Activated CD4-positive, alpha-beta T cell treated with anti-CD3 and anti-CD28 coated beads, Interleukin-2, amount 10 ng/mL, durations not matched to agents 24 days and 14 days (primary cell): ENCODE measurements at regions not wholly inside any gene's neighbourhood (a gene's known extent, or its start where the extent isn't known, plus 50 kb on each side); places are given as distances from the start of the nearest gene placed in this dataset.
"Not testable (repeated sequence)": the region's sequence is repeated elsewhere in the genome, so short reads cannot be mapped to it uniquely, and the experiment has no call there.

Experiments used
- DNase-seq: peaks from one replicate; pipeline ENCODE4 v3.0.0; 2022
- H3K27ac Mint-ChIP-seq: one replicate; pipeline ENCODE4 v1.8.0; 2022; ENCODE audit warnings: mild to moderate bottlenecking, mixed read lengths
- H3K27me3 Mint-ChIP-seq: one replicate; pipeline ENCODE4 v1.8.0; 2022; ENCODE audit warnings: mixed read lengths
- H3K36me3 Mint-ChIP-seq: one replicate; pipeline ENCODE4 v1.8.0; 2022; ENCODE audit warnings: low read depth, mild to moderate bottlenecking, mixed read lengths
- H3K4me1 Mint-ChIP-seq: one replicate; pipeline ENCODE4 v1.8.0; 2021; ENCODE audit warnings: mixed read lengths
- H3K4me3 Mint-ChIP-seq: one replicate; pipeline ENCODE4 v1.8.0; 2022; ENCODE audit warnings: mild to moderate bottlenecking, moderate library complexity, mixed read lengths
- H3K9me3 Mint-ChIP-seq: one replicate; pipeline ENCODE4 v1.8.0; 2021; ENCODE audit warnings: mixed read lengths
- intact Hi-C: fragments of 100-400 bp; cut with micrococcal nuclease; formaldehyde crosslinking; loops from one replicate; pipeline ENCODE4 v1.15.1; 2023

DNA sequence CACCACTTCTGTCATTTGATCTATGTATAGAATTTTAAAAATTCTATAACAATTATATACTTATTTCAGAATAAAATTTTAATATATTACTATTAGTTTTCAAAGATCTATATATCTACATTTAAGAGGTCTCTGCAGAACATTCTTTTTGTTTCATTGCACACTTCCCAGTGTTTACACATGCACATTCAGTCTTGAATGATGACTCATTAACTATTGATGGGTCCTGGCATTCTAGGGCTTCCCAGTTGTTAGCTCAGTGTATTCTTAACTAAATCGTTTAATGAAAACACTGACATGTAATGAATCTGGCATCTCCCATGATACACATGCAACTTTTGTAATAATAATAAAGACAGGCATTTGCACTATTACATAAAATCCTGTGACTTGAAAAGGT lies 324.6 kb downstream of the KLF12 start:
- H3K4me3 Mint-ChIP-seq, result no peak overlapping the region
- H3K9me3 Mint-ChIP-seq, result no peaks in the 10 kb centered on the region
- H3K27ac Mint-ChIP-seq, result no peak overlapping the region
- no peak for DNase-seq
- peaks cover 15% of the 10 kb centered on the region for H3K36me3 Mint-ChIP-seq
- H3K4me1 Mint-ChIP-seq, result no peaks in the 10 kb centered on the region
- H3K27me3 Mint-ChIP-seq, result no peaks in the 10 kb centered on the region
- intact Hi-C loops, result no loop called here

DNA sequence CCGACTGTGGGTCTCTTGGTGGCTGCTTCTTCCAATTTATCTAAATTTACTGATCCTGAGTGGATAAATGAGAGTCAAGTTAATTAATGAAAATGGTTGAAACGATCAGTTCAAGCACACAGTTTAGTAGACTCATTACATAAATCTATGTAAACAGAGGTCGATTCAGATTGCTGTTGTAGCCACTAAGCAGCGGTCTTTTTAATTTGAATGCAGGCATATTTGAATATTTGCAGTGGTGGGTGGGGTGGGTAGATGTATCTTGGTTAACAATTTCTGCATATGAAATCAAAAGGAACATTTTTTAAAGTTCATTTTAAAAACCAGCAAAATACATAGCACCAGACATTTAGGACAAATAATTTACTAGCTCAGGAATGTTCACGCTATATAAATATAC lies 325.9 kb downstream of the KLF12 start:
- Mint-ChIP-seq H3K27me3 (no peaks in the 10 kb centered on the region), H3K27ac (no peak overlapping the region), H3K4me1 (no peaks in the 10 kb centered on the region), H3K9me3 (no peaks in the 10 kb centered on the region), H3K36me3 (peaks cover 10% of the 10 kb centered on the region), H3K4me3 (no peak overlapping the region)
- intact Hi-C loops, result no loop called here
- no peak for DNase-seq

- H3K9me3 Mint-ChIP-seq, intact Hi-C loops, H3K4me1 Mint-ChIP-seq, H3K4me3 Mint-ChIP-seq, H3K36me3 Mint-ChIP-seq, H3K27me3 Mint-ChIP-seq, DNase-seq, H3K27ac Mint-ChIP-seq: not testable (repeated sequence)
Observed at GRCh38 chr13:73805326-73805958, 328.8 kb downstream of the KLF12 start.

DNA sequence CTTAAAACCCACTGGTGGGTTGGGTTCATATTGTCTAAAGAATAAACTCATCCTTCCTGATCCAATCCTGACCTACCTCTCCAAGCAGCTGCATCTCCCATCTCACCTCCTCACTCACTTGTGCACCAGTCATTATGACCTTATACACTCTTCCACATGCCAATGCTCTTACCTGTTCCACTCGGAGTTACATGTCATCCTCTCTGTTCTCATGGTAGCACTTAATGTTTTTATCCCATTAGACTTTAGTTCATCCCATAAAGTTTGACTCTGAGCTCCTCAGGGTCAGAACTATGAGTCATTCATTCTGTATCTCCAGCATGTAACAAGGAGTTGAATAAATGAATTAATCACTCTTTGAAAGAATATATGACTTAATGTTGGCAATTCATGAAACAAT lies 330.2 kb downstream of the KLF12 start:
- H3K27me3 Mint-ChIP-seq, result no peaks in the 10 kb centered on the region

DNA sequence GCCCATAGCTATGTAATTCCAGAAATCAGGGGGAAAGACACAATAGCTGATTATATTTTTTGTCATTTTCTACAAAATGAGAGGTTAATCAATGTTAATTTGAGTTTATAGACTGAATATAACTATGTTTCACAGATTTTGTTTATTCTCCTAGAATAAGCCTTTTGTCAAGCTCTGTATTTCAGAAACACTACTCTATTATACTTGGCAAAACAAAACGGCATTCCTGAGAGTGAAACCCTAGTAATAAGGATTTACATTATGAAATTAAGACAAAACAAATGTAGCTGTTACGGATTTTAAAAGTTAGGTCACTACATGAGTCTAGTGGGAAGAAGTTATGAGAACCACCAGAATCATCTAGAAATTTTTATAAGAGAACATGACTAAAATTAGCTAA lies 334.2 kb downstream of the KLF12 start:
- H3K27ac Mint-ChIP-seq, result no peak overlapping the region
- H3K27me3 Mint-ChIP-seq, result no peaks in the 10 kb centered on the region
- intact Hi-C loops, result no loop called here
- H3K9me3 Mint-ChIP-seq, result peaks cover 8% of the 10 kb centered on the region
- H3K4me3 Mint-ChIP-seq, result no peak overlapping the region
- peaks cover 1% of the 10 kb centered on the region for H3K4me1 Mint-ChIP-seq
- no peak for DNase-seq
- H3K36me3 Mint-ChIP-seq, result peaks cover 14% of the 10 kb centered on the region

More for the DNA sequence above, 330.2 kb downstream of the KLF12 start:
- Mint-ChIP-seq H3K9me3 (peaks cover 1% of the 10 kb centered on the region), H3K4me1 (peaks cover under 1% of the 10 kb centered on the region), H3K27ac (no peak overlapping the region), H3K36me3 (peaks cover 5% of the 10 kb centered on the region), H3K4me3 (no peak overlapping the region)
- intact Hi-C loops, result no loop called here
- DNase-seq, result no peak

- Mint-ChIP-seq H3K4me1 (peaks cover 1% of the 10 kb centered on the region), H3K36me3 (peaks cover 13% of the 10 kb centered on the region), H3K4me3 (no peak overlapping the region), H3K9me3 (peaks cover 8% of the 10 kb centered on the region), H3K27me3 (no peaks in the 10 kb centered on the region), H3K27ac (no peak overlapping the region)
- intact Hi-C loops, result no loop called here
- no peak for DNase-seq
Observed at GRCh38 chr13:73794755-73795154, 339.4 kb downstream of the KLF12 start.

GRCh38 chr13:73793361-73793760 lies 340.8 kb downstream of the KLF12 start:
- Mint-ChIP-seq H3K27me3 (no peaks in the 10 kb centered on the region), H3K27ac (no peak overlapping the region), H3K4me3 (no peak overlapping the region), H3K36me3 (peaks cover 8% of the 10 kb centered on the region), H3K4me1 (no peaks in the 10 kb centered on the region), H3K9me3 (peaks cover under 1% of the 10 kb centered on the region)
- intact Hi-C loops, result no loop called here
- no peak for DNase-seq

DNA sequence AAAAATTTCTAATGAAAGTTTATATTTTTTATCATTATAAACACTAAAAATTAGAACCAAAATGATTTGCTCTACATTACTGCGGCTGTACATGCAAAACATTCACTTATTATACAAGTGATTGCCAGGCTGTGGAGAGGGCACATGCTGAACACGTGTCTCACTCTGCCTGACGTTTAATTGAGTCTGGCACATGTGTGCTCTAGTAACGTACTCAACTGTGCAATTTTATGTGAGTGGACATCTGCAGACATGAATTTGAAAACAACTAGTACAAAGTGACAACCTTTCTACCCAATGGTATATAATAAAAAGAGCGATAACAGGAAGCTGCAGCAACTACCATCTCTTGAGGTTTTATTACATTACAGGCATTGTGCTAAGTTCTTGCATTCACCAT lies 341.4 kb downstream of the KLF12 start:
- Mint-ChIP-seq H3K9me3 (no peaks in the 10 kb centered on the region), H3K36me3 (peaks cover 6% of the 10 kb centered on the region), H3K4me3 (no peak overlapping the region), H3K27me3 (no peaks in the 10 kb centered on the region), H3K27ac (no peak overlapping the region), H3K4me1 (no peaks in the 10 kb centered on the region)
- DNase-seq, result no peak
- intact Hi-C loops, result no loop called here

DNA sequence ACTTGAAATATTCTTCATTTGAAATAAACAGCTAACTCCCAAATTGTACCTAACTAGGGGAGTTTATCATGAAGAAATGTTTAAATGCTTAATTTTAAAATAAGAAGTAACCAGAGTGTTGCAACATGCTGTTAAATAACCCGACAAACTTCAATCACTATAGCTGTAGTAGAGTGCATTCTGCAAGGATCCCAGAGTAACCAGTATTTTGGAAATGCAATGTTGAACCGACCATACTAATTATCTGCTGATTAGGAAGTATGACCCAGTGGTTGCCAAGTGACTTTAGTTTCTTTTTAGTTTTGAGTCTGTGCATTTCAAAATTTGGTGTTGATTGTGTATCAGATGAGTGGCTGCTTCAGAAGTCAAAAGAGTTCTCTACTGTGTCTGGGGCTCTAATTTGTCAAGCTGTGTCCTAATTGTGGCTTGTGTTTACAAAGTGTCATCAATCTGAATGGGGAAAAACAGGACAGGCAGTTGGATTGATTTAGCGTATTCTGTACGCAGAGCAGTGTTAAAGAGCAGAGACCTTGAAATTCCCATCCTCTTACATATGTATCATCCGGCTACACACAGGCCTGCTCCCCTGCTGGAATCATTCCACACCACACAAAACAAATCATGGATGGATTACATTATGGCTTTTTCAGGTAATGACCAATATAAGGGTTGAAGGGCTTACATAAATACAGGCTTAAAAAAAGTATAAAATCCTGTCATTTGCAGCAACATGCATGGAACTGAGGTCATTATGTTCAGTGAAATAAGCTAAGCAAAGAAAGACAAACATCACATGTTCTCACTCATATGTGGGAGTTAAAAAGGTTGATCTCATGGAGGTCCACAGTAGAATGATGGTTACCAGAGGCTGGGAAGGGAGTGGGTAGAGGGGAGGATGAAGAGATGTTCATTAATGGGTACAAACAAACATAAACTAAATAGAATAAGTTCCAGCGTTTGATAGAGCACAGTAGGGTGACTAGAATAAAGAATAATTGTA lies 351.5 kb downstream of the KLF12 start:
- no peaks in the 10 kb centered on the region for H3K9me3 Mint-ChIP-seq
- DNase-seq, result no peak
- H3K27me3 Mint-ChIP-seq, result no peaks in the 10 kb centered on the region
- H3K4me1 Mint-ChIP-seq, result no peaks in the 10 kb centered on the region
- H3K36me3 Mint-ChIP-seq, result peaks cover 8% of the 10 kb centered on the region
- H3K27ac Mint-ChIP-seq, result no peak overlapping the region
- no peak overlapping the region for H3K4me3 Mint-ChIP-seq
- intact Hi-C loops, result no loop called here

DNA sequence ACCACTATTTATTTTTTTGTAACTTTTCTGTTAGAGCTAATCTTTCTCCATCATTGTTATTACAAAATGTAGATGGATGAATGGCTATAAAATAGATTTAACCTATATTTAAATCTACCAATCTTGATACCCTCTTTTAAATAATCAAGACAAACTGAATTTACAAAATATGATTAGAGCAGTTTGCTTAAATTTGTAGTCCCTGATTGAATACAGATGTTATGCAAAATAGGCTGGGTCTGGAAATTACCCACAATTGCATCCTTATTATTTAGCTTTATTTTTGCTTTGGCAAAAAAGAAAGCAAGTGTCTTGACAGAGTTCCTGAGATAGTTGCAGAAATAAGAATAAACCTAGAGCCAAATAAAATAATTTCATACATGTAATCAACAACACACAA lies 352.8 kb downstream of the KLF12 start:
- DNase-seq, result no peak
- Mint-ChIP-seq H3K9me3 (peaks cover 7% of the 10 kb centered on the region), H3K27me3 (no peaks in the 10 kb centered on the region), H3K27ac (no peak overlapping the region), H3K36me3 (peaks cover 10% of the 10 kb centered on the region), H3K4me3 (no peak overlapping the region), H3K4me1 (no peaks in the 10 kb centered on the region)
- intact Hi-C loops, result no loop called here

GRCh38 chr13:73779881-73780280 lies 354.3 kb downstream of the KLF12 start:
- intact Hi-C loops, result no loop called here
- Mint-ChIP-seq H3K4me1 (no peaks in the 10 kb centered on the region), H3K27ac (no peak overlapping the region), H3K4me3 (no peak overlapping the region), H3K36me3 (peaks cover 13% of the 10 kb centered on the region), H3K9me3 (peaks cover 7% of the 10 kb centered on the region), H3K27me3 (no peaks in the 10 kb centered on the region)
- no peak for DNase-seq

GRCh38 chr13:73778242-73778864 lies 355.9 kb downstream of the KLF12 start:
- H3K36me3 Mint-ChIP-seq, result peaks cover 20% of the 10 kb centered on the region
- peaks cover 13% of the 10 kb centered on the region for H3K9me3 Mint-ChIP-seq
- no peak overlapping the region for H3K4me3 Mint-ChIP-seq
- no peaks in the 10 kb centered on the region for H3K27me3 Mint-ChIP-seq
- peaks cover 3% of the 10 kb centered on the region for H3K4me1 Mint-ChIP-seq
- intact Hi-C loops, result no loop called here
- H3K27ac Mint-ChIP-seq, result no peak overlapping the region
- no peak for DNase-seq

DNA sequence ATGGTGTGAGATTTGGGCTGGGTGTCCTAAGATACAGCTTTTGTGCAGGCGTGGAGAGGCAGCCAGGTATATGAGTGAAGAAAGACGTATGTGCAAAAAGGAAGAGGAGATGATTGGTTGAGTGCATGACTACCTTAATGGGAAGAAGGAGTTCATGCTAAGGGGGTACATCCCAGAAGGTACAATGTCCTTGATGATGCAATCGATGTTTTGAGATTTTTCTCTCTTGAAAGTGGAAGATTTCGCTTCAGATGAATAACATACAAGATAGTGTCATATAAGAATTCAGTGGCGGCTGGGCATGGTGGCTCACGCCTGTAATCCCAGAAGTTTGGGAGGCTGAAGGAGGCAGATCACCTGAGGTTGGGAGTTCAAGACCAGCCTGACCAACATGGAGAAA lies 357.1 kb downstream of the KLF12 start:
- Mint-ChIP-seq H3K27ac (no peak overlapping the region), H3K36me3 (peaks cover 27% of the 10 kb centered on the region), H3K4me3 (no peak overlapping the region), H3K9me3 (peaks cover 14% of the 10 kb centered on the region), H3K27me3 (no peaks in the 10 kb centered on the region), H3K4me1 (peaks cover 3% of the 10 kb centered on the region)
- DNase-seq, result no peak
- intact Hi-C loops, result no loop called here

- Mint-ChIP-seq H3K9me3 (peaks cover 14% of the 10 kb centered on the region), H3K27ac (no peak overlapping the region), H3K27me3 (no peaks in the 10 kb centered on the region), H3K4me3 (no peak overlapping the region), H3K36me3 (peaks cover 31% of the 10 kb centered on the region), H3K4me1 (peaks cover 3% of the 10 kb centered on the region)
- no peak for DNase-seq
- intact Hi-C loops, result no loop called here
Observed at GRCh38 chr13:73776151-73776785, 357.9 kb downstream of the KLF12 start.
